SK-N-SH treated with all-trans-retinoic acid at 6 μM for 48 hours (cell line): ENCODE measurements at regions not wholly inside any gene's neighbourhood (a gene's known extent, or its start where the extent isn't known, plus 50 kb on each side); places are given as distances from the start of the nearest gene placed in this dataset.

Experiments
- ATAC-seq: fragments of 200-7000 bp; cut with Tn5 transposase; 3 replicates; pipeline ENCODE4 v1.9.1; 2020; ENCODE audit warnings: mild to moderate bottlenecking, moderate library complexity
- ARNTL ChIP-seq: fragments of 450-650 bp; formaldehyde crosslinking; IDR thresholded peaks from 2 replicates; pipeline ENCODE4 v1.5.0; 2020; ENCODE audit warnings: low read depth, mild to moderate bottlenecking, moderate library complexity, borderline replicate concordance
- BACH2 ChIP-seq: fragments of 250-450 bp; sonication (Bioruptor Pico); IDR thresholded peaks from 2 replicates; pipeline ENCODE4 v1.9.0; 2021; ENCODE audit warnings: mild to moderate bottlenecking, borderline replicate concordance
- CSDC2 ChIP-seq: fragments of 250-450 bp; sonication (Bioruptor Pico); IDR thresholded peaks from 2 replicates; pipeline ENCODE4 v1.5.0; 2020; ENCODE audit warnings: mild to moderate bottlenecking, moderate library complexity
- CSRNP3 ChIP-seq: fragments of 250-450 bp; sonication (Bioruptor Pico); IDR thresholded peaks from 2 replicates; pipeline ENCODE4 v1.5.1; 2021; ENCODE audit warnings: mild to moderate bottlenecking, moderate library complexity
- ESRRG ChIP-seq: fragments of 250-450 bp; sonication (Bioruptor Pico); IDR thresholded peaks from 2 replicates; pipeline ENCODE4 v1.6.1; 2021; ENCODE audit warnings: mild to moderate bottlenecking
- GLIS3 ChIP-seq: fragments of 250-450 bp; sonication (Bioruptor Pico); IDR thresholded peaks from 2 replicates; pipeline ENCODE4 v1.5.0; 2020; ENCODE audit warnings: mild to moderate bottlenecking, moderate library complexity
- ISL1 ChIP-seq: fragments of 250-450 bp; sonication (Bioruptor Pico); IDR thresholded peaks from 2 replicates; pipeline ENCODE4 v2.1.2; 2022; ENCODE audit warnings: mild to moderate bottlenecking, moderate library complexity
- OSR1 ChIP-seq: fragments of 250-450 bp; sonication (Bioruptor Pico); IDR thresholded peaks from 2 replicates; pipeline ENCODE4 v1.8.0; 2022; ENCODE audit warnings: moderate library complexity, mild to moderate bottlenecking, inconsistent platforms
- PPARA ChIP-seq: fragments of 250-450 bp; sonication (Bioruptor Pico); IDR thresholded peaks from 2 replicates; pipeline ENCODE4 v1.5.0; 2020; ENCODE audit warnings: mild to moderate bottlenecking, borderline replicate concordance
- RARB ChIP-seq: fragments of 250-450 bp; sonication (Bioruptor Pico); IDR thresholded peaks from 2 replicates; pipeline ENCODE4 v1.8.0; 2021; ENCODE audit warnings: mild to moderate bottlenecking, moderate library complexity
- SNAI2 ChIP-seq: fragments of 250-450 bp; sonication (Bioruptor Pico); IDR thresholded peaks from 2 replicates; pipeline ENCODE4 v1.5.0; 2020; ENCODE audit warnings: mild to moderate bottlenecking, moderate library complexity
- TCF4 ChIP-seq: fragments of 250-450 bp; sonication (Bioruptor Pico); IDR thresholded peaks from 2 replicates; pipeline ENCODE4 v1.8.0; 2021; ENCODE audit warnings: mild to moderate bottlenecking, moderate library complexity, borderline replicate concordance
- TOX ChIP-seq: fragments of 250-450 bp; sonication (Bioruptor Pico); IDR thresholded peaks from 2 replicates; pipeline ENCODE4 v1.8.0; 2021; ENCODE audit warnings: mild to moderate bottlenecking, moderate library complexity, borderline replicate concordance
- TSHZ2 ChIP-seq: fragments of 250-450 bp; sonication (Bioruptor Pico); IDR thresholded peaks from 2 replicates; pipeline ENCODE4 v1.5.0; 2020; ENCODE audit warnings: mild to moderate bottlenecking, moderate library complexity
- ZC3H10 ChIP-seq: fragments of 250-450 bp; sonication (Bioruptor Pico); IDR thresholded peaks from 2 replicates; pipeline ENCODE4 v1.5.1; 2021; ENCODE audit warnings: mild to moderate bottlenecking, moderate library complexity
- ZFP3 ChIP-seq: fragments of 250-450 bp; sonication (Bioruptor Pico); IDR thresholded peaks from 2 replicates; pipeline ENCODE4 v1.5.0; 2020; ENCODE audit warnings: mild to moderate bottlenecking, moderate library complexity
- ZFP30 ChIP-seq: fragments of 450-650 bp; formaldehyde crosslinking; IDR thresholded peaks from 2 replicates; pipeline ENCODE4 v1.5.0; 2022; ENCODE audit warnings: mild to moderate bottlenecking, moderate library complexity
- ZNF70 ChIP-seq: fragments of 450-650 bp; formaldehyde crosslinking; IDR thresholded peaks from 2 replicates; pipeline ENCODE4 v1.5.0; 2020; ENCODE audit warnings: mild to moderate bottlenecking, moderate library complexity
- ZNF8 ChIP-seq: fragments of 450-650 bp; formaldehyde crosslinking; IDR thresholded peaks from 2 replicates; pipeline ENCODE4 v1.5.0; 2020; ENCODE audit warnings: mild to moderate bottlenecking, moderate library complexity
- TF ChIP-seq, protein P1 (sequence below): fragments of 250-450 bp; sonication (Bioruptor Pico); IDR thresholded peaks from 2 replicates; pipeline ENCODE4 v1.8.0; 2021; ENCODE audit warnings: low read depth, mild to moderate bottlenecking, moderate library complexity, borderline replicate concordance
- TF ChIP-seq, protein P2 (sequence below): fragments of 250-450 bp; sonication (Bioruptor Pico); IDR thresholded peaks from 2 replicates; pipeline ENCODE4 v1.5.1; 2020; ENCODE audit warnings: low read depth, mild to moderate bottlenecking, moderate library complexity
- TF ChIP-seq, protein P3 (sequence below): fragments of 250-450 bp; sonication (Bioruptor Pico); IDR thresholded peaks from 2 replicates; pipeline ENCODE4 v1.8.0; 2020; ENCODE audit warnings: mild to moderate bottlenecking, moderate library complexity, borderline replicate concordance

DNA sequence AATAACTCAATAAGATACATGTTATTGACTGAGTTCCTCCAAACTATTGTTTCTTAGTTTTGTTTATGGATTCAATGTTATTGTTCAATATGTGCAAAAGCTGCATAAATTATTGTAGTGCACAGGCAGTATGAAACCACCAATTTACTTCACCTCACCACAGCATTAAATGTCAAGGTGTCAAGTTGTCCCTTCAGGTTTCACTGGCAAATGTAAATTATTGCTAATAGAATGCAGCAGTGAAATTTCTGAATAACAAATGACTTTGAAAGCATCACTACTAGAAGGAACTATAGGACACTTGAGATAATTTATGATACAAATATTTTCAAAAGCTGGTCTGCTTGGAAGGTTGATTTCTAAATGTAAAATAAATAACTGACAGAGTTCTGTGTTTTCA is 116.4 kb upstream of the PTPRD start:
- ATAC-seq, result no peak
- TF ChIP-seq ZFP3 (CRISPR knock-in tag) (no peak), ZFP30 (no peak), ARNTL (CRISPR knock-in tag) (no peak), BACH2 (CRISPR knock-in tag) (no peak), TCF4 (CRISPR knock-in tag) (no peak), RARB (CRISPR knock-in tag) (no peak), ZC3H10 (CRISPR knock-in tag) (no peak), ZNF70 (CRISPR knock-in tag) (no peak), TSHZ2 (no peak), ZNF8 (no peak), GLIS3 (CRISPR knock-in tag) (no peak), ISL1 (CRISPR knock-in tag) (no peak)
- TF ChIP-seq, protein P1, sequence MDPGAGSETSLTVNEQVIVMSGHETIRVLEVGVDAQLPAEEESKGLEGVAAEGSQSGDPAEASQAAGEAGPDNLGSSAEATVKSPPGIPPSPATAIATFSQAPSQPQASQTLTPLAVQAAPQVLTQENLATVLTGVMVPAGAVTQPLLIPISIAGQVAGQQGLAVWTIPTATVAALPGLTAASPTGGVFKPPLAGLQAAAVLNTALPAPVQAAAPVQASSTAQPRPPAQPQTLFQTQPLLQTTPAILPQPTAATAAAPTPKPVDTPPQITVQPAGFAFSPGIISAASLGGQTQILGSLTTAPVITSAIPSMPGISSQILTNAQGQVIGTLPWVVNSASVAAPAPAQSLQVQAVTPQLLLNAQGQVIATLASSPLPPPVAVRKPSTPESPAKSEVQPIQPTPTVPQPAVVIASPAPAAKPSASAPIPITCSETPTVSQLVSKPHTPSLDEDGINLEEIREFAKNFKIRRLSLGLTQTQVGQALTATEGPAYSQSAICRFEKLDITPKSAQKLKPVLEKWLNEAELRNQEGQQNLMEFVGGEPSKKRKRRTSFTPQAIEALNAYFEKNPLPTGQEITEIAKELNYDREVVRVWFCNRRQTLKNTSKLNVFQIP (CRISPR knock-in tag), result no peak
- TF ChIP-seq, protein P2, sequence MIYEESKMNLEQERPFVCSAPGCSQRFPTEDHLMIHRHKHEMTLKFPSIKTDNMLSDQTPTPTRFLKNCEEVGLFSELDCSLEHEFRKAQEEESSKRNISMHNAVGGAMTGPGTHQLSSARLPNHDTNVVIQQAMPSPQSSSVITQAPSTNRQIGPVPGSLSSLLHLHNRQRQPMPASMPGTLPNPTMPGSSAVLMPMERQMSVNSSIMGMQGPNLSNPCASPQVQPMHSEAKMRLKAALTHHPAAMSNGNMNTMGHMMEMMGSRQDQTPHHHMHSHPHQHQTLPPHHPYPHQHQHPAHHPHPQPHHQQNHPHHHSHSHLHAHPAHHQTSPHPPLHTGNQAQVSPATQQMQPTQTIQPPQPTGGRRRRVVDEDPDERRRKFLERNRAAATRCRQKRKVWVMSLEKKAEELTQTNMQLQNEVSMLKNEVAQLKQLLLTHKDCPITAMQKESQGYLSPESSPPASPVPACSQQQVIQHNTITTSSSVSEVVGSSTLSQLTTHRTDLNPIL (CRISPR knock-in tag), result no peak

DNA sequence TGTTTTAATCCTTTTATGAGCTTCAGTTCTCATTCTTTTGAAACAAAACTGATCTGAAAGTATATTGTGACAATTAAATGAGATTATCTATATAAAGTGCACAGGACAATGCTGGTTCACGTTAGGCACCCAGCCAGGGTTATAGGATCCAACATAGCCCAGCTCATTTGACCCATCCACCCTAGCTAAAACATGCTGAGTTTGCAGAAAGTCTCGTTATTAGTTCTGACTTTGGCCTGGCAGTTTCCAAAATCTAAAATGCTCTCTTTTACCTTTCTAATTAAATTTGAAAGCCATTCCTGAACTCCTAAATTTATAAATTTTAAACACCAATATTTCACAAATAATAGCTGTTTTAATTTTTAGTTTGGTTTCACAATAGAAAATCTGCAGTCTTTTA is 131.9 kb upstream of the PTPRD start:
- no peak for TF ChIP-seq TOX (CRISPR knock-in tag)
- TF ChIP-seq, protein P3, sequence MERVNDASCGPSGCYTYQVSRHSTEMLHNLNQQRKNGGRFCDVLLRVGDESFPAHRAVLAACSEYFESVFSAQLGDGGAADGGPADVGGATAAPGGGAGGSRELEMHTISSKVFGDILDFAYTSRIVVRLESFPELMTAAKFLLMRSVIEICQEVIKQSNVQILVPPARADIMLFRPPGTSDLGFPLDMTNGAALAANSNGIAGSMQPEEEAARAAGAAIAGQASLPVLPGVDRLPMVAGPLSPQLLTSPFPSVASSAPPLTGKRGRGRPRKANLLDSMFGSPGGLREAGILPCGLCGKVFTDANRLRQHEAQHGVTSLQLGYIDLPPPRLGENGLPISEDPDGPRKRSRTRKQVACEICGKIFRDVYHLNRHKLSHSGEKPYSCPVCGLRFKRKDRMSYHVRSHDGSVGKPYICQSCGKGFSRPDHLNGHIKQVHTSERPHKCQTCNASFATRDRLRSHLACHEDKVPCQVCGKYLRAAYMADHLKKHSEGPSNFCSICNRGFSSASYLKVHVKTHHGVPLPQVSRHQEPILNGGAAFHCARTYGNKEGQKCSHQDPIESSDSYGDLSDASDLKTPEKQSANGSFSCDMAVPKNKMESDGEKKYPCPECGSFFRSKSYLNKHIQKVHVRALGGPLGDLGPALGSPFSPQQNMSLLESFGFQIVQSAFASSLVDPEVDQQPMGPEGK (CRISPR knock-in tag), result no peak
- TF ChIP-seq TSHZ2, result no peak
- TF ChIP-seq, protein P2 (CRISPR knock-in tag), result no peak
- no peak for TF ChIP-seq ZNF70 (CRISPR knock-in tag)
- no peak for ATAC-seq

GRCh38 chr9:10753474-10753873 is 140.7 kb upstream of the PTPRD start:
- ATAC-seq, result no peak
- TF ChIP-seq, protein P3 (CRISPR knock-in tag), result no peak
- no peak for TF ChIP-seq ZFP3 (CRISPR knock-in tag)
- no peak for TF ChIP-seq BACH2 (CRISPR knock-in tag)
- TF ChIP-seq ESRRG (CRISPR knock-in tag), result no peak
- no peak for TF ChIP-seq ZFP30
- TF ChIP-seq ARNTL (CRISPR knock-in tag), result no peak
- no peak for TF ChIP-seq CSDC2 (CRISPR knock-in tag)
- TF ChIP-seq PPARA (CRISPR knock-in tag), result no peak
- TF ChIP-seq OSR1 (CRISPR knock-in tag), result no peak
- TF ChIP-seq SNAI2, result no peak
- TF ChIP-seq GLIS3 (CRISPR knock-in tag), result no peak
- TF ChIP-seq ZC3H10 (CRISPR knock-in tag), result no peak
- TF ChIP-seq TCF4 (CRISPR knock-in tag), result no peak
- no peak for TF ChIP-seq CSRNP3
- no peak for TF ChIP-seq TOX (CRISPR knock-in tag)
